HUES6 (cell line): ENCODE measurements at regions not wholly inside any gene's neighbourhood (a gene's known extent, or its start where the extent isn't known, plus 50 kb on each side); places are given as distances from the start of the nearest gene placed in this dataset.

Experiments used
- H3K27ac ChIP-seq: 2 replicates; pipeline ENCODE4 v1.7.0; 2013; ENCODE audit warnings: low read depth, mild to moderate bottlenecking, low read length, inconsistent platforms
- H3K27me3 ChIP-seq: 2 replicates; pipeline ENCODE4 v1.6.1; 2013; ENCODE audit warnings: low read length; ENCODE audit not compliant: control insufficient read depth, insufficient read depth
- H3K36me3 ChIP-seq: 2 replicates; pipeline ENCODE4 v1.6.1; 2013; ENCODE audit warnings: low read length; ENCODE audit not compliant: control insufficient read depth, insufficient read depth
- H3K4me1 ChIP-seq: 2 replicates; pipeline ENCODE4 v1.6.1; 2013; ENCODE audit warnings: low read length; ENCODE audit not compliant: control insufficient read depth, insufficient read depth
- H3K4me3 ChIP-seq: 2 replicates; pipeline ENCODE4 v1.5.1; 2013; ENCODE audit warnings: low read depth, low read length
- H3K9ac ChIP-seq: one replicate; pipeline ENCODE4 v1.6.1; 2013; ENCODE audit warnings: mild to moderate bottlenecking, low read length
- H3K9me3 ChIP-seq: 2 replicates; pipeline ENCODE4 v1.6.1; 2013; ENCODE audit warnings: low read depth, low read length; ENCODE audit not compliant: control insufficient read depth, insufficient read depth

GRCh38 chr18:77550625-77551024 lies 301.0 kb downstream of the GALR1 start:
- H3K36me3 ChIP-seq, result no peaks in the 10 kb centered on the region
- H3K27ac ChIP-seq, result no peak overlapping the region
- no peaks in the 10 kb centered on the region for H3K4me1 ChIP-seq
- no peaks in the 10 kb centered on the region for H3K27me3 ChIP-seq
- no peaks in the 10 kb centered on the region for H3K9me3 ChIP-seq
- H3K4me3 ChIP-seq, result no peak overlapping the region
- no peak overlapping the region for H3K9ac ChIP-seq

DNA sequence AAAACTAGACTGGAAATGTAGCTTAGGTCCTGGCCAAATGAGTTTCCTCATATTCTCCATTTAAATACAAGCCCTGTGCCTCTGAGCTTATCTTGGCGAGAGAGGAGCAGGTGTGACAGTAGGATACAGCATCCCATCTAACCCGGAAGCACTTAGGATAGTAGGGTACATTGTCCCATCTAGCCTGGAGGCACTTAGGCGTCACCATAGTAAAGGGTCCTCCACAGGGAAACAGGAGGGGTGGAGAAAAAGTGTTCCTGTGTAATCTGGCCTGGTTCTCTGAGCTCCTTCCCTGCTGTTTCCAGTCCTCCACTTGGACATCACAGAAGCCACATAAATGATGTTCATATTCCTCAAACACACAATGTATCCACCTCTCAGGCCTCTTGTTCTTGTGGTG lies 301.4 kb downstream of the GALR1 start:
- H3K27me3 ChIP-seq, result no peaks in the 10 kb centered on the region
- no peak overlapping the region for H3K4me3 ChIP-seq
- H3K9ac ChIP-seq, result no peak overlapping the region
- no peaks in the 10 kb centered on the region for H3K9me3 ChIP-seq
- no peak overlapping the region for H3K27ac ChIP-seq
- H3K36me3 ChIP-seq, result no peaks in the 10 kb centered on the region
- H3K4me1 ChIP-seq, result no peaks in the 10 kb centered on the region

GRCh38 chr18:77552945-77553344 lies 303.3 kb downstream of the GALR1 start:
- H3K4me1 ChIP-seq, result no peaks in the 10 kb centered on the region
- no peaks in the 10 kb centered on the region for H3K9me3 ChIP-seq
- no peak overlapping the region for H3K9ac ChIP-seq
- H3K27me3 ChIP-seq, result no peaks in the 10 kb centered on the region
- no peak overlapping the region for H3K27ac ChIP-seq
- no peaks in the 10 kb centered on the region for H3K36me3 ChIP-seq
- H3K4me3 ChIP-seq, result no peak overlapping the region

GRCh38 chr18:77554061-77554460 lies 304.4 kb downstream of the GALR1 start:
- no peak overlapping the region for H3K9ac ChIP-seq
- no peaks in the 10 kb centered on the region for H3K4me1 ChIP-seq
- H3K27me3 ChIP-seq, result no peaks in the 10 kb centered on the region
- no peak overlapping the region for H3K27ac ChIP-seq
- no peak overlapping the region for H3K4me3 ChIP-seq
- H3K36me3 ChIP-seq, result no peaks in the 10 kb centered on the region
- no peaks in the 10 kb centered on the region for H3K9me3 ChIP-seq

GRCh38 chr18:77557046-77557587 lies 307.5 kb downstream of the GALR1 start:
- H3K27me3 ChIP-seq, result no peaks in the 10 kb centered on the region
- H3K4me3 ChIP-seq, result no peak overlapping the region
- no peaks in the 10 kb centered on the region for H3K4me1 ChIP-seq
- H3K9ac ChIP-seq, result no peak overlapping the region
- no peaks in the 10 kb centered on the region for H3K36me3 ChIP-seq
- no peak overlapping the region for H3K27ac ChIP-seq
- H3K9me3 ChIP-seq, result no peaks in the 10 kb centered on the region

DNA sequence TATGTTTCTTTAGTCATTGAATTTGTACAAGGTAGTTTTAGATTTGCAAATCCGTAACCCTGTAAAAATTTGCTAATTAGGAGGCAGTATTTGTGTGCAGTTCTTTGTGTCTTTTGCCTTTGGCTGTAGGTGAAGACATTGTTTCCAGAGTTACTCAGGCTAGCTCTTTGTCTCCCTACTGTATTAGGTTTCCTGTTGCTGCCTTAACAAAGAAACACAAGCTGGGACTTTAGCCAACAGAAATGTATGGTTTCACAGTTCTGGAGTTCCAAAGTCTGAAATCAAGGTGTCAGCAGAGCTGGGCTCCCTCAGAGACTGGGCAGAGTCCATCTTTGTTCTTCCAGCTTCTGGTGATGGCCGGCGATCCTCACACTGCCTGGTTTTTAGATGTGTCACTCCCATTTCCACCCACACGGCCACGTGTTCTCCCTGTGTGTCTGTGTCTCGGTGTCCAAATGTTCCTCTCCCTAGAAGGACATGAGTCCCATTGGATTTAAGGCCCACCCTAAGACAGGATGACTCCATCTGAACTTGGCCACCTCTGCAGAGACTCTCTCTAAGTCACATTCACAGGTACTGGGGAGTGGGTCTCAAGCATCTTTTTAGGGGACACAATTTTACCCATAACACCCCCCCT lies 309.7 kb downstream of the GALR1 start:
- Histone ChIP-seq H3K27me3 (no peaks in the 10 kb centered on the region), H3K9me3 (no peaks in the 10 kb centered on the region), H3K4me3 (no peak overlapping the region), H3K4me1 (no peaks in the 10 kb centered on the region), H3K36me3 (no peaks in the 10 kb centered on the region), H3K9ac (no peak overlapping the region), H3K27ac (no peak overlapping the region)

DNA sequence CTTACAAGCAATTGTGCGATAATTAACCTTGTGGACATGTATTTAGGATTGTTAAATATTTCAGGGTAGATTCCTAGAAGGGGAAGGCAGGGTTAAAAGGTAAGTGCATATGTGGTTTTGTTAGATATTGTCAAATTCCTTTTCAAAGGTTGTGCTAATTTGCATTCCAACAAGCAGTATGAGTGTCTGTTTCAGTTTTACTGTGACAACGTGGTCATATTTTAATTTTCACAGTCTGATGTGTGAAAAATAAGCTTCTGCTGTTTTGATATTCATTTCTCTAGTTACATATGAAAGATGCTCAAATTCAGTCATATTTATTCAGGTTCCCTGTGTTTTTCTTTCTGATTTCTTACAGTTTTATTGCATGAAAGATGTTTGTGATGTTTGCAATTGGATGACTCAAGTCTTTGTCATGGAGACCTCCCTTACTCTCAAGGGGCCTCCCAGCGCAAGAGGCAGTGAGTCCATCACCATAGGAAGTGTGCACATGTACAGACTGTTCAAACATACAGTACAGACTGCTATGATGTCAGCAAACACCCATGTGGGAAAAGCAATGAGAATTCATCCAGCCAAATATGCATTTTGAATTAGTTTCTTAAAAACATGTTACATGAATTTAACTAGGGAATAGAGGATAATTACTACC lies 310.8 kb downstream of the GALR1 start:
- no peaks in the 10 kb centered on the region for H3K27me3 ChIP-seq
- H3K4me3 ChIP-seq, result no peak overlapping the region
- no peaks in the 10 kb centered on the region for H3K36me3 ChIP-seq
- H3K9me3 ChIP-seq, result no peaks in the 10 kb centered on the region
- no peak overlapping the region for H3K27ac ChIP-seq
- no peaks in the 10 kb centered on the region for H3K4me1 ChIP-seq
- no peak overlapping the region for H3K9ac ChIP-seq

GRCh38 chr18:77566604-77567003 lies 317.0 kb downstream of the GALR1 start:
- Histone ChIP-seq H3K27me3 (no peaks in the 10 kb centered on the region), H3K4me3 (no peak overlapping the region), H3K27ac (no peak overlapping the region), H3K4me1 (no peaks in the 10 kb centered on the region), H3K36me3 (no peaks in the 10 kb centered on the region), H3K9me3 (peaks cover 35% of the 10 kb centered on the region), H3K9ac (no peak overlapping the region)

DNA sequence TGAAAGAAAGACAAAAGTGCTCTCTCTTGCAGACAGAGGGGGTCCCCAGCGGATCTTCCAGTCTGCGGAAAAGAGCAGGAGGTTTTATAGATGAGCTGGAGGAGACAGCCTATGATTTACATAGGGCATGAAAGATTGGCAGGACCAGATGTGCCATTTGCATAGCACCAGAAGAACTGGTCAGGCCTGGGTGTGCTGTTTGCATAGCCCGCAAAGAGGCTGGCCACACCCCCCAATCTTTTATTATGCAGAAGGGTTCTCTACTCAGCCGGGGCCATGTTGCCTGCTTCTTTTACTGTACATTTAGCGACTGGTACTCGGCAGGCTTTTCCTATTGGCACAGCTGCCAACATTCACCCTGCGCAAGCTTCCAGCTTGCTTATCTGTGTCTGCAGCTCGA lies 317.6 kb downstream of the GALR1 start:
- H3K4me1 ChIP-seq, result no peaks in the 10 kb centered on the region
- peaks cover 35% of the 10 kb centered on the region for H3K9me3 ChIP-seq
- H3K9ac ChIP-seq, result no peak overlapping the region
- H3K4me3 ChIP-seq, result no peak overlapping the region
- no peak overlapping the region for H3K27ac ChIP-seq
- no peaks in the 10 kb centered on the region for H3K27me3 ChIP-seq
- H3K36me3 ChIP-seq, result no peaks in the 10 kb centered on the region

- Histone ChIP-seq H3K27me3 (no peaks in the 10 kb centered on the region), H3K36me3 (no peaks in the 10 kb centered on the region), H3K4me1 (no peaks in the 10 kb centered on the region), H3K4me3 (no peak overlapping the region), H3K9me3 (peaks cover 40% of the 10 kb centered on the region), H3K9ac (no peak overlapping the region), H3K27ac (no peak overlapping the region)
Observed at GRCh38 chr18:77571743-77572142, 322.1 kb downstream of the GALR1 start.

GRCh38 chr18:77572537-77572936 lies 322.9 kb downstream of the GALR1 start:
- Histone ChIP-seq H3K27me3 (no peaks in the 10 kb centered on the region), H3K27ac (no peak overlapping the region), H3K36me3 (no peaks in the 10 kb centered on the region), H3K9ac (no peak overlapping the region), H3K4me3 (no peak overlapping the region), H3K4me1 (no peaks in the 10 kb centered on the region), H3K9me3 (peaks cover 32% of the 10 kb centered on the region)
